ENCODE measurements at regions not wholly inside any gene's neighbourhood (a gene's known extent, or its start where the extent isn't known, plus 50 kb on each side); places are given as distances from the start of the nearest gene placed in this dataset.

- no peak for TF ChIP-seq POLR2A (IDR thresholded peaks at IDR 0.05)
- TF ChIP-seq, protein P1, sequence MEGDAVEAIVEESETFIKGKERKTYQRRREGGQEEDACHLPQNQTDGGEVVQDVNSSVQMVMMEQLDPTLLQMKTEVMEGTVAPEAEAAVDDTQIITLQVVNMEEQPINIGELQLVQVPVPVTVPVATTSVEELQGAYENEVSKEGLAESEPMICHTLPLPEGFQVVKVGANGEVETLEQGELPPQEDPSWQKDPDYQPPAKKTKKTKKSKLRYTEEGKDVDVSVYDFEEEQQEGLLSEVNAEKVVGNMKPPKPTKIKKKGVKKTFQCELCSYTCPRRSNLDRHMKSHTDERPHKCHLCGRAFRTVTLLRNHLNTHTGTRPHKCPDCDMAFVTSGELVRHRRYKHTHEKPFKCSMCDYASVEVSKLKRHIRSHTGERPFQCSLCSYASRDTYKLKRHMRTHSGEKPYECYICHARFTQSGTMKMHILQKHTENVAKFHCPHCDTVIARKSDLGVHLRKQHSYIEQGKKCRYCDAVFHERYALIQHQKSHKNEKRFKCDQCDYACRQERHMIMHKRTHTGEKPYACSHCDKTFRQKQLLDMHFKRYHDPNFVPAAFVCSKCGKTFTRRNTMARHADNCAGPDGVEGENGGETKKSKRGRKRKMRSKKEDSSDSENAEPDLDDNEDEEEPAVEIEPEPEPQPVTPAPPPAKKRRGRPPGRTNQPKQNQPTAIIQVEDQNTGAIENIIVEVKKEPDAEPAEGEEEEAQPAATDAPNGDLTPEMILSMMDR (IDR thresholded peaks at IDR 0.05) = no peak
These were observed 223.1 kb upstream of the POGK start for GRCh38 chr1:166616206-166616605.

Data from Peyer's patch (tissue), 4 donors.